ENCODE measurements at regions not wholly inside any gene's neighbourhood (a gene's known extent, or its start where the extent isn't known, plus 50 kb on each side); places are given as distances from the start of the nearest gene placed in this dataset.

- H3K4me2 ChIP-seq (ENCODE audit: low read length): no peak overlapping the region
- H3K4me1 ChIP-seq (ENCODE audit: control insufficient read depth, insufficient read depth, low read length): no peaks in the 10 kb centered on the region
Observed at GRCh38 chr6:73956305-73956704, 260.3 kb downstream of the CD109 start.

GRCh38 chr6:73955800-73956199 is 259.8 kb downstream of the CD109 start:
- no peak overlapping the region for H3K4me3 ChIP-seq (ENCODE audit: low read length)
- H3K4me1 ChIP-seq (ENCODE audit: control insufficient read depth, insufficient read depth, low read length): no peaks in the 10 kb centered on the region
- no peak overlapping the region for H3K9ac ChIP-seq (ENCODE audit: low read depth, low read length)
- H3K4me2 ChIP-seq (ENCODE audit: low read length): no peak overlapping the region
- H3K27me3 ChIP-seq (ENCODE audit: control insufficient read depth, insufficient read depth, low read length): no peaks in the 10 kb centered on the region
- no peaks in the 10 kb centered on the region for H3K9me3 ChIP-seq (replicated peaks; ENCODE audit: low read length)
- H3K36me3 ChIP-seq (ENCODE audit: insufficient read depth, low read length): no peaks in the 10 kb centered on the region

More at GRCh38 chr6:73956305-73956704, 260.3 kb downstream of the CD109 start:
- Histone ChIP-seq H3K4me3 (ENCODE audit: low read length) (no peak overlapping the region), H3K9me3 (replicated peaks; ENCODE audit: low read length) (no peaks in the 10 kb centered on the region), H3K27me3 (ENCODE audit: control insufficient read depth, insufficient read depth, low read length) (no peaks in the 10 kb centered on the region), H3K9ac (ENCODE audit: low read depth, low read length) (no peak overlapping the region), H3K36me3 (ENCODE audit: insufficient read depth, low read length) (no peaks in the 10 kb centered on the region)

GRCh38 chr6:73954881-73955280 is 258.9 kb downstream of the CD109 start:
- Histone ChIP-seq H3K4me2 (ENCODE audit: low read length) (no peak overlapping the region), H3K9ac (ENCODE audit: low read depth, low read length) (no peak overlapping the region), H3K27me3 (ENCODE audit: control insufficient read depth, insufficient read depth, low read length) (no peaks in the 10 kb centered on the region), H3K4me3 (ENCODE audit: low read length) (no peak overlapping the region), H3K36me3 (ENCODE audit: insufficient read depth, low read length) (no peaks in the 10 kb centered on the region), H3K9me3 (replicated peaks; ENCODE audit: low read length) (no peaks in the 10 kb centered on the region), H3K4me1 (ENCODE audit: control insufficient read depth, insufficient read depth, low read length) (no peaks in the 10 kb centered on the region)

- no peak overlapping the region for H3K4me3 ChIP-seq (ENCODE audit: low read length)
- no peaks in the 10 kb centered on the region for H3K4me1 ChIP-seq (ENCODE audit: control insufficient read depth, insufficient read depth, low read length)
- H3K4me2 ChIP-seq (ENCODE audit: low read length): no peak overlapping the region
- H3K9ac ChIP-seq (ENCODE audit: low read depth, low read length): no peak overlapping the region
- H3K9me3 ChIP-seq (replicated peaks; ENCODE audit: low read length): no peaks in the 10 kb centered on the region
- H3K36me3 ChIP-seq (ENCODE audit: insufficient read depth, low read length): no peaks in the 10 kb centered on the region
- no peaks in the 10 kb centered on the region for H3K27me3 ChIP-seq (ENCODE audit: control insufficient read depth, insufficient read depth, low read length)
Observed at GRCh38 chr6:73951183-73951582, 255.2 kb downstream of the CD109 start.

- Histone ChIP-seq H3K36me3 (ENCODE audit: insufficient read depth, low read length) (no peaks in the 10 kb centered on the region), H3K4me3 (ENCODE audit: low read length) (no peak overlapping the region), H3K4me1 (ENCODE audit: control insufficient read depth, insufficient read depth, low read length) (no peaks in the 10 kb centered on the region), H3K27me3 (ENCODE audit: control insufficient read depth, insufficient read depth, low read length) (no peaks in the 10 kb centered on the region), H3K4me2 (ENCODE audit: low read length) (no peak overlapping the region), H3K9ac (ENCODE audit: low read depth, low read length) (no peak overlapping the region), H3K9me3 (replicated peaks; ENCODE audit: low read length) (no peaks in the 10 kb centered on the region)
Observed at GRCh38 chr6:73943930-73944652, 248.1 kb downstream of the CD109 start.

- H3K36me3 ChIP-seq (ENCODE audit: insufficient read depth, low read length): no peaks in the 10 kb centered on the region
- H3K4me3 ChIP-seq (ENCODE audit: low read length): no peak overlapping the region
- no peaks in the 10 kb centered on the region for H3K4me1 ChIP-seq (ENCODE audit: control insufficient read depth, insufficient read depth, low read length)
- H3K9ac ChIP-seq (ENCODE audit: low read depth, low read length): no peak overlapping the region
- no peaks in the 10 kb centered on the region for H3K9me3 ChIP-seq (replicated peaks; ENCODE audit: low read length)
- H3K27me3 ChIP-seq (ENCODE audit: control insufficient read depth, insufficient read depth, low read length): no peaks in the 10 kb centered on the region
- no peak overlapping the region for H3K4me2 ChIP-seq (ENCODE audit: low read length)
Observed at GRCh38 chr6:73943411-73943810, 247.4 kb downstream of the CD109 start.

- no peaks in the 10 kb centered on the region for H3K9me3 ChIP-seq (replicated peaks; ENCODE audit: low read length)
- H3K36me3 ChIP-seq (ENCODE audit: insufficient read depth, low read length): no peaks in the 10 kb centered on the region
Observed at GRCh38 chr6:73942592-73943186, 246.7 kb downstream of the CD109 start.

GRCh38 chr6:73941892-73942291 is 245.9 kb downstream of the CD109 start:
- H3K27me3 ChIP-seq (ENCODE audit: control insufficient read depth, insufficient read depth, low read length): no peaks in the 10 kb centered on the region
- no peaks in the 10 kb centered on the region for H3K4me1 ChIP-seq (ENCODE audit: control insufficient read depth, insufficient read depth, low read length)
- no peaks in the 10 kb centered on the region for H3K9me3 ChIP-seq (replicated peaks; ENCODE audit: low read length)
- H3K4me3 ChIP-seq (ENCODE audit: low read length): no peak overlapping the region
- no peaks in the 10 kb centered on the region for H3K36me3 ChIP-seq (ENCODE audit: insufficient read depth, low read length)
- no peak overlapping the region for H3K9ac ChIP-seq (ENCODE audit: low read depth, low read length)
- no peak overlapping the region for H3K4me2 ChIP-seq (ENCODE audit: low read length)

More at GRCh38 chr6:73942592-73943186, 246.7 kb downstream of the CD109 start:
- H3K4me2 ChIP-seq (ENCODE audit: low read length): no peak overlapping the region
- H3K4me1 ChIP-seq (ENCODE audit: control insufficient read depth, insufficient read depth, low read length): no peaks in the 10 kb centered on the region
- no peak overlapping the region for H3K4me3 ChIP-seq (ENCODE audit: low read length)
- H3K27me3 ChIP-seq (ENCODE audit: control insufficient read depth, insufficient read depth, low read length): no peaks in the 10 kb centered on the region
- H3K9ac ChIP-seq (ENCODE audit: low read depth, low read length): no peak overlapping the region

GRCh38 chr6:73937805-73938204 is 241.8 kb downstream of the CD109 start:
- Histone ChIP-seq H3K9me3 (replicated peaks; ENCODE audit: low read length) (no peaks in the 10 kb centered on the region), H3K27me3 (ENCODE audit: control insufficient read depth, insufficient read depth, low read length) (no peaks in the 10 kb centered on the region), H3K36me3 (ENCODE audit: insufficient read depth, low read length) (no peaks in the 10 kb centered on the region)

GRCh38 chr6:73932866-73933265 is 236.9 kb downstream of the CD109 start:
- H3K9ac ChIP-seq (ENCODE audit: low read depth, low read length): no peak overlapping the region
- peaks cover 20% of the 10 kb centered on the region for H3K27me3 ChIP-seq (ENCODE audit: control insufficient read depth, insufficient read depth, low read length)
- no peaks in the 10 kb centered on the region for H3K4me1 ChIP-seq (ENCODE audit: control insufficient read depth, insufficient read depth, low read length)
- no peak overlapping the region for H3K4me2 ChIP-seq (ENCODE audit: low read length)
- H3K4me3 ChIP-seq (ENCODE audit: low read length): no peak overlapping the region
- no peaks in the 10 kb centered on the region for H3K9me3 ChIP-seq (replicated peaks; ENCODE audit: low read length)
- H3K36me3 ChIP-seq (ENCODE audit: insufficient read depth, low read length): no peaks in the 10 kb centered on the region

More at GRCh38 chr6:73937805-73938204, 241.8 kb downstream of the CD109 start:
- H3K4me3 ChIP-seq (ENCODE audit: low read length): no peak overlapping the region
- H3K4me1 ChIP-seq (ENCODE audit: control insufficient read depth, insufficient read depth, low read length): no peaks in the 10 kb centered on the region
- H3K4me2 ChIP-seq (ENCODE audit: low read length): no peak overlapping the region
- no peak overlapping the region for H3K9ac ChIP-seq (ENCODE audit: low read depth, low read length)

GRCh38 chr6:73929405-73929804 is 233.4 kb downstream of the CD109 start:
- Histone ChIP-seq H3K27me3 (ENCODE audit: control insufficient read depth, insufficient read depth, low read length) (peaks cover 25% of the 10 kb centered on the region), H3K9ac (ENCODE audit: low read depth, low read length) (no peak overlapping the region), H3K4me2 (ENCODE audit: low read length) (no peak overlapping the region), H3K9me3 (replicated peaks; ENCODE audit: low read length) (peaks cover 4% of the 10 kb centered on the region), H3K4me3 (ENCODE audit: low read length) (no peak overlapping the region), H3K36me3 (ENCODE audit: insufficient read depth, low read length) (no peaks in the 10 kb centered on the region), H3K4me1 (ENCODE audit: control insufficient read depth, insufficient read depth, low read length) (no peaks in the 10 kb centered on the region)

GRCh38 chr6:73927421-73927820 is 231.4 kb downstream of the CD109 start:
- peaks cover 22% of the 10 kb centered on the region for H3K27me3 ChIP-seq (ENCODE audit: control insufficient read depth, insufficient read depth, low read length)
- H3K9me3 ChIP-seq (replicated peaks; ENCODE audit: low read length): peaks cover 4% of the 10 kb centered on the region
- no peak overlapping the region for H3K4me2 ChIP-seq (ENCODE audit: low read length)
- H3K4me1 ChIP-seq (ENCODE audit: control insufficient read depth, insufficient read depth, low read length): no peaks in the 10 kb centered on the region
- no peak overlapping the region for H3K4me3 ChIP-seq (ENCODE audit: low read length)
- no peak overlapping the region for H3K9ac ChIP-seq (ENCODE audit: low read depth, low read length)
- no peaks in the 10 kb centered on the region for H3K36me3 ChIP-seq (ENCODE audit: insufficient read depth, low read length)
